Keratinocyte (primary cell): ENCODE measurements at regions not wholly inside any gene's neighbourhood (a gene's known extent, or its start where the extent isn't known, plus 50 kb on each side); places are given as distances from the start of the nearest gene placed in this dataset.

Experiments used
- CTCF ChIP-seq, 3 experiments: IDR thresholded peaks in 1 of 3; conservative IDR thresholded peaks in 1 of 3; optimal IDR thresholded peaks in 1 of 3; 2 replicates in 2 of 3; 3 replicates in 1 of 3; pipeline versions ENCODE3 to v1.5.1; 2011; ENCODE audit warnings: low read length in 3 of 3, mild to moderate bottlenecking in 3 of 3, moderate library complexity in 2 of 3, control low read depth in 1 of 3, inconsistent platforms in 1 of 3; ENCODE audit not compliant: insufficient read depth in 2 of 3; ENCODE audit errors: extremely low read depth in 1 of 3
- EZH2 ChIP-seq: IDR thresholded peaks from one replicate; pipeline ENCODE4 v1.6.1; 2012; ENCODE audit warnings: inconsistent platforms, mild to moderate bottlenecking, low read length, moderate library complexity

GRCh38 chr10:78932054-78932386, 136.7 kb upstream of the ZMIZ1 start:
- no peak for TF ChIP-seq CTCF (optimal IDR thresholded peaks at IDR 0.05 in 1 of 3, IDR thresholded peaks at IDR 0.05 in 1 of 3, conservative IDR thresholded peaks at IDR 0.05 in 1 of 3; ENCODE audit: extremely low read depth in 1 of 3, insufficient read depth in 2 of 3, low read length in 3 of 3)
- TF ChIP-seq EZH2, result no peak
